GM18868 (cell line): ENCODE measurements at regions not wholly inside any gene's neighbourhood (a gene's known extent, or its start where the extent isn't known, plus 50 kb on each side); places are given as distances from the start of the nearest gene placed in this dataset.

Experiments
- ATAC-seq: cut with Tn5 transposase; IDR thresholded peaks from one replicate; pipeline ENCODE4 v1.9.1; 2021; ENCODE audit warnings: mild to moderate bottlenecking, moderate library complexity; ENCODE audit not compliant: unreplicated experiment

GRCh38 chr5:162484095-162484494 is 416.5 kb downstream of the GABRG2 start:
- ATAC-seq: no peak

GRCh38 chr5:162484986-162485385 is 417.4 kb downstream of the GABRG2 start:
- no peak for ATAC-seq

GRCh38 chr5:162485666-162486292 is 418.2 kb downstream of the GABRG2 start:
- ATAC-seq: no peak

- no peak for ATAC-seq
Measured at GRCh38 chr5:162487528-162488525, 420.3 kb downstream of the GABRG2 start.

- peak; percentile 68 for ATAC-seq
Measured at GRCh38 chr5:162496100-162496808, 428.7 kb downstream of the GABRG2 start.

- peak; percentile 51 for ATAC-seq
Measured at GRCh38 chr5:162497455-162497854, 429.9 kb downstream of the GABRG2 start.

- no peak for ATAC-seq
Measured at GRCh38 chr5:162502780-162503179, 435.2 kb downstream of the GABRG2 start.

- no peak for ATAC-seq
Measured at GRCh38 chr5:162503796-162504195, 436.2 kb downstream of the GABRG2 start.

- no peak for ATAC-seq
Measured at GRCh38 chr5:162512935-162513565, 445.5 kb downstream of the GABRG2 start.

GRCh38 chr5:162514116-162514515 is 446.5 kb downstream of the GABRG2 start:
- no peak for ATAC-seq

GRCh38 chr5:162520878-162521277 is 453.3 kb downstream of the GABRG2 start:
- no peak for ATAC-seq

- ATAC-seq: no peak
Measured at GRCh38 chr5:162529209-162529608, 461.6 kb downstream of the GABRG2 start.

- no peak for ATAC-seq
Measured at GRCh38 chr5:162529886-162530285, 462.3 kb downstream of the GABRG2 start.

GRCh38 chr5:162543437-162543836 is 475.9 kb downstream of the GABRG2 start:
- no peak for ATAC-seq

GRCh38 chr5:162544905-162545304 is 477.3 kb downstream of the GABRG2 start:
- ATAC-seq: no peak

- ATAC-seq: no peak
Measured at GRCh38 chr5:162550236-162550635, 482.7 kb downstream of the GABRG2 start.

- ATAC-seq: no peak
Measured at GRCh38 chr5:162558120-162558519, 490.5 kb downstream of the GABRG2 start.

- no peak for ATAC-seq
Measured at GRCh38 chr5:162567644-162568043, 500.1 kb downstream of the GABRG2 start.

- ATAC-seq: no peak
Measured at GRCh38 chr5:162573758-162574157, 506.2 kb downstream of the GABRG2 start.

- ATAC-seq: no peak
Measured at GRCh38 chr5:162591724-162592123, 524.2 kb downstream of the GABRG2 start.

- peak; percentile 87 for ATAC-seq
Measured at GRCh38 chr5:162593881-162594280, 526.3 kb downstream of the GABRG2 start.
